ENCODE measurements at regions not wholly inside any gene's neighbourhood (a gene's known extent, or its start where the extent isn't known, plus 50 kb on each side); places are given as distances from the start of the nearest gene placed in this dataset.
A peak's percentile ranks its signal among the peaks of the same experiment; 100 is the strongest.

- intact Hi-C loops (cut with micrococcal nuclease) = no loop called here
- no peak for ATAC-seq
- DNase-seq = no peak
Measured at GRCh38 chr16:48105976-48106375, 49.8 kb downstream of the ABCC12 start.

- intact Hi-C loops (cut with micrococcal nuclease) = no loop called here
- no peak for DNase-seq
Measured at GRCh38 chr16:48105456-48105855, 50.3 kb downstream of the ABCC12 start.

GRCh38 chr16:48103591-48103990, 52.2 kb downstream of the ABCC12 start:
- ATAC-seq (no peak), DNase-seq (no peak)
- intact Hi-C loops (cut with micrococcal nuclease) = no loop called here

More at GRCh38 chr16:48105456-48105855, 50.3 kb downstream of the ABCC12 start:
- no peak for ATAC-seq

GRCh38 chr16:48102083-48103008, 53.4 kb downstream of the ABCC12 start:
- ATAC-seq (no peak), DNase-seq (no peak)
- intact Hi-C loops (cut with micrococcal nuclease) = no loop called here

- intact Hi-C loops (cut with micrococcal nuclease) = no loop called here
- no peak for DNase-seq
- no peak for ATAC-seq
Measured at GRCh38 chr16:48101069-48101674, 54.6 kb downstream of the ABCC12 start.

- intact Hi-C loops (cut with micrococcal nuclease) = no loop called here
- ATAC-seq (peak; percentile 76), DNase-seq (peak; percentile 46)
Measured at GRCh38 chr16:48099455-48099854, 56.3 kb downstream of the ABCC12 start.

- no peak for ATAC-seq
- intact Hi-C loops (cut with micrococcal nuclease) = no loop called here
- DNase-seq = no peak
Measured at GRCh38 chr16:48098472-48098871, 57.3 kb downstream of the ABCC12 start.

GRCh38 chr16:48091117-48091516, 64.7 kb downstream of the ABCC12 start:
- ATAC-seq (no peak), DNase-seq (no peak)
- intact Hi-C loops (cut with micrococcal nuclease) = no loop called here

GRCh38 chr16:48089053-48089792, 66.6 kb downstream of the ABCC12 start:
- ATAC-seq = peak; percentile 32
- intact Hi-C loops (cut with micrococcal nuclease) = no loop called here
- no peak for DNase-seq

GRCh38 chr16:48087639-48088038, 68.2 kb downstream of the ABCC12 start:
- peak; percentile 75 for ATAC-seq
- intact Hi-C loops (cut with micrococcal nuclease) = no loop called here
- DNase-seq = peak; percentile 46

- DNase-seq (no peak), ATAC-seq (peak; percentile 86)
- intact Hi-C loops (cut with micrococcal nuclease) = no loop called here
Measured at GRCh38 chr16:48086422-48086821, 69.4 kb downstream of the ABCC12 start.

GRCh38 chr16:48085729-48086128, 70.1 kb downstream of the ABCC12 start:
- DNase-seq (no peak), ATAC-seq (no peak)
- intact Hi-C loops (cut with micrococcal nuclease) = no loop called here

GRCh38 chr16:48084826-48085225, 71.0 kb downstream of the ABCC12 start:
- intact Hi-C loops (cut with micrococcal nuclease) = no loop called here

GRCh38 chr16:48082516-48082915, 73.3 kb downstream of the ABCC12 start:
- ATAC-seq (peak; percentile 38), DNase-seq (no peak)
- intact Hi-C loops (cut with micrococcal nuclease) = no loop called here

More at GRCh38 chr16:48084826-48085225, 71.0 kb downstream of the ABCC12 start:
- no peak for DNase-seq
- no peak for ATAC-seq

- ATAC-seq (no peak), DNase-seq (no peak)
- intact Hi-C loops (cut with micrococcal nuclease) = no loop called here
Measured at GRCh38 chr16:48081656-48082055, 74.1 kb downstream of the ABCC12 start.

- DNase-seq (no peak), ATAC-seq (no peak)
- intact Hi-C loops (cut with micrococcal nuclease) = no loop called here
Measured at GRCh38 chr16:48076455-48077012, 79.3 kb downstream of the ABCC12 start.

GRCh38 chr16:48075398-48075797, 80.4 kb downstream of the ABCC12 start:
- intact Hi-C loops (cut with micrococcal nuclease) = no loop called here
- DNase-seq = no peak
- no peak for ATAC-seq

GRCh38 chr16:48067388-48067787, 88.4 kb downstream of the ABCC12 start:
- intact Hi-C loops (cut with micrococcal nuclease) = no loop called here
- ATAC-seq (no peak), DNase-seq (no peak)

GRCh38 chr16:48064971-48065370, 90.8 kb downstream of the ABCC12 start:
- DNase-seq = no peak
- intact Hi-C loops (cut with micrococcal nuclease) = no loop called here
- ATAC-seq = no peak

- no peak for DNase-seq
- ATAC-seq = no peak
- intact Hi-C loops (cut with micrococcal nuclease) = no loop called here
Measured at GRCh38 chr16:48062681-48063080, 93.1 kb downstream of the ABCC12 start.

Measured in left ventricle myocardium superior (tissue), 1 donor.